Sigmoid colon (tissue), 6 donors: ENCODE measurements at regions not wholly inside any gene's neighbourhood (a gene's known extent, or its start where the extent isn't known, plus 50 kb on each side); places are given as distances from the start of the nearest gene placed in this dataset.

Source experiments
- DNase-seq: peaks from one replicate; pipeline ENCODE4 v3.0.0-alpha.2; 2019
- H3K27ac ChIP-seq, 4 donors: fragments of 200-600 bp; sonication (generic); one replicate each; pipeline ENCODE4 v1.5.1; 2016 to 2019; ENCODE audit warnings: mild to moderate bottlenecking in 1 of 4
- H3K27me3 ChIP-seq, 3 donors: fragments of 200-600 bp; sonication (generic); one replicate each; pipeline ENCODE4 v1.5.1; 2019; ENCODE audit warnings: mild to moderate bottlenecking in 1 of 3
- H3K36me3 ChIP-seq, 4 donors: fragments of 200-600 bp; sonication (generic); one replicate each; pipeline ENCODE4 v1.5.1; 2016 to 2019
- H3K4me1 ChIP-seq, 4 donors: fragments of 200-600 bp; sonication (generic); one replicate each; pipeline ENCODE4 v1.5.1; 2017 to 2019
- H3K4me3 ChIP-seq, 4 donors: fragments of 200-600 bp; sonication (generic); one replicate each; pipeline ENCODE4 v1.5.1; 2017 to 2019; ENCODE audit warnings: mild to moderate bottlenecking in 2 of 4, moderate library complexity in 1 of 4
- H3K9me3 ChIP-seq, 4 donors: fragments of 200-600 bp in 3 of 4; sonication (generic) in 3 of 4; one replicate each; pipeline versions ENCODE4 v1.5.1 to v1.6.1; 2013 to 2019
- CTCF ChIP-seq, 4 experiments: fragments of 450-650 bp in 3 of 4; fragments of 200-600 bp in 1 of 4; IDR thresholded peaks; one replicate each; pipeline ENCODE4 v1.5.1; 2016 to 2019; ENCODE audit warnings: antibody characterized with exemption in 4 of 4, mild to moderate bottlenecking in 3 of 4, moderate library complexity in 2 of 4
- EP300 ChIP-seq, 4 donors: sonication (generic); formaldehyde crosslinking; IDR thresholded peaks; one replicate each; pipeline ENCODE4 v1.6.1; 2017; ENCODE audit warnings: antibody characterized with exemption in 4 of 4
- POLR2A ChIP-seq, 2 donors: fragments of 450-650 bp; IDR thresholded peaks; one replicate each; pipeline ENCODE4 v1.6.1; 2016; ENCODE audit warnings: antibody characterized with exemption in 2 of 2, mild to moderate bottlenecking in 2 of 2, moderate library complexity in 2 of 2
- POLR2AphosphoS5 ChIP-seq, 4 donors: sonication (generic); formaldehyde crosslinking; IDR thresholded peaks; one replicate each; pipeline ENCODE4 v1.6.1; 2017; ENCODE audit warnings: antibody characterized with exemption in 4 of 4
- WGBS, 2 donors: extraction: QIAGEN DNeasy Blood & Tissue Kit; methylation state at CpG; one replicate each; pipeline ENCODE4 v1.1.7; 2013; 5-methylcytosine and 5-hydroxymethylcytosine counted together
- intact Hi-C: fragments of 100-400 bp; cut with DNase I; formaldehyde crosslinking; loops from one replicate; pipeline ENCODE4 v1.15.1; 2023
- donor health status: healthy with polysubstance abuse.
- donor health status: healthy.

GRCh38 chr12:88908345-88908744, 328.1 kb upstream of the KITLG start:
- H3K9me3 ChIP-seq: peaks cover 0 to 3% (median 0%) of the 10 kb centered on the region in 4 donors
- 60 to 80% methylated on average over 2 of the region's 2 CpGs for WGBS, 2 donors
- intact Hi-C loops: no loop called here
- no peak overlapping the region for H3K4me3 ChIP-seq
- no peaks in the 10 kb centered on the region for H3K4me1 ChIP-seq
- DNase-seq: no peak
- H3K36me3 ChIP-seq: no peaks in the 10 kb centered on the region
- H3K27ac ChIP-seq: no peak overlapping the region
- H3K27me3 ChIP-seq: no peaks in the 10 kb centered on the region
- TF ChIP-seq POLR2A (IDR thresholded peaks at IDR 0.05) (no peak), CTCF (IDR thresholded peaks at IDR 0.05) (no peak), POLR2AphosphoS5 (IDR thresholded peaks at IDR 0.05) (no peak), EP300 (IDR thresholded peaks at IDR 0.05) (no peak)

- DNase-seq: no peak
- TF ChIP-seq POLR2AphosphoS5 (IDR thresholded peaks at IDR 0.05) (no peak), EP300 (IDR thresholded peaks at IDR 0.05) (no peak), CTCF (IDR thresholded peaks at IDR 0.05) (no peak), POLR2A (IDR thresholded peaks at IDR 0.05) (no peak)
- Histone ChIP-seq H3K27me3 (no peaks in the 10 kb centered on the region), H3K36me3 (no peaks in the 10 kb centered on the region), H3K4me1 (no peaks in the 10 kb centered on the region), H3K4me3 (no peak overlapping the region), H3K27ac (no peak overlapping the region), H3K9me3 (no peaks in the 10 kb centered on the region)
- intact Hi-C loops: no loop called here
- 20 to 67% methylated on average over 4 of the region's 4 CpGs for WGBS, 2 donors
Measured at GRCh38 chr12:88904705-88905104, 324.4 kb upstream of the KITLG start.

GRCh38 chr12:88903333-88903732, 323.1 kb upstream of the KITLG start:
- Histone ChIP-seq H3K4me3 (no peak overlapping the region), H3K27me3 (no peaks in the 10 kb centered on the region), H3K36me3 (no peaks in the 10 kb centered on the region), H3K9me3 (no peaks in the 10 kb centered on the region), H3K27ac (no peak overlapping the region), H3K4me1 (no peaks in the 10 kb centered on the region)
- intact Hi-C loops: no loop called here
- no peak for DNase-seq
- 51 to 78% methylated on average over 4 of the region's 4 CpGs for WGBS, 2 donors
- TF ChIP-seq POLR2AphosphoS5 (IDR thresholded peaks at IDR 0.05): no peak
- no peak for TF ChIP-seq POLR2A (IDR thresholded peaks at IDR 0.05)
- TF ChIP-seq CTCF (IDR thresholded peaks at IDR 0.05): no peak
- no peak for TF ChIP-seq EP300 (IDR thresholded peaks at IDR 0.05)

GRCh38 chr12:88897723-88898122, 317.5 kb upstream of the KITLG start:
- intact Hi-C loops: no loop called here
- Histone ChIP-seq H3K9me3 (no peaks in the 10 kb centered on the region), H3K4me1 (no peaks in the 10 kb centered on the region), H3K27ac (no peak overlapping the region), H3K27me3 (no peaks in the 10 kb centered on the region), H3K36me3 (no peaks in the 10 kb centered on the region), H3K4me3 (no peak overlapping the region)
- DNase-seq: no peak
- WGBS, 2 donors: 89 to 97% methylated on average over 1 of the region's 1 CpG
- peak in 1 of 4 donors; percentile 19 for TF ChIP-seq POLR2AphosphoS5 (IDR thresholded peaks at IDR 0.05)
- TF ChIP-seq EP300 (IDR thresholded peaks at IDR 0.05): no peak

- Histone ChIP-seq H3K27me3 (no peaks in the 10 kb centered on the region), H3K4me3 (no peak overlapping the region), H3K4me1 (no peaks in the 10 kb centered on the region), H3K9me3 (no peaks in the 10 kb centered on the region), H3K36me3 (no peaks in the 10 kb centered on the region), H3K27ac (no peak overlapping the region)
- DNase-seq: no peak
- 85% methylated on average over 2 of the region's 2 CpGs for WGBS, 2 donors
- intact Hi-C loops: no loop called here
- TF ChIP-seq EP300 (IDR thresholded peaks at IDR 0.05) (no peak), CTCF (IDR thresholded peaks at IDR 0.05) (no peak), POLR2AphosphoS5 (IDR thresholded peaks at IDR 0.05) (no peak), POLR2A (IDR thresholded peaks at IDR 0.05) (no peak)
Measured at GRCh38 chr12:88896958-88897357, 316.7 kb upstream of the KITLG start.
